Renal cortical epithelial cell (primary cell): ENCODE measurements at regions not wholly inside any gene's neighbourhood (a gene's known extent, or its start where the extent isn't known, plus 50 kb on each side); places are given as distances from the start of the nearest gene placed in this dataset.

Experiments
- DNase-seq: peaks from one replicate; pipeline ENCODE4 v3.0.0-alpha.2; 2011; ENCODE audit warnings: low read depth

GRCh38 chr5:114153833-114154232 lies 208.0 kb upstream of the KCNN2 start:
- DNase-seq = no peak

GRCh38 chr5:114166081-114166480 lies 195.8 kb upstream of the KCNN2 start:
- DNase-seq = no peak

GRCh38 chr5:114174131-114174530 lies 187.7 kb upstream of the KCNN2 start:
- DNase-seq = no peak

GRCh38 chr5:114174837-114175236 lies 187.0 kb upstream of the KCNN2 start:
- DNase-seq = no peak

- peak; percentile 40 for DNase-seq
Observed at GRCh38 chr5:114176356-114176755, 185.5 kb upstream of the KCNN2 start.

GRCh38 chr5:114179134-114179533 lies 182.7 kb upstream of the KCNN2 start:
- no peak for DNase-seq

GRCh38 chr5:114184006-114184405 lies 177.9 kb upstream of the KCNN2 start:
- no peak for DNase-seq

- DNase-seq = no peak
Observed at GRCh38 chr5:114185274-114185673, 176.6 kb upstream of the KCNN2 start.

GRCh38 chr5:114191441-114191840 lies 170.4 kb upstream of the KCNN2 start:
- DNase-seq = no peak

- DNase-seq = no peak
Observed at GRCh38 chr5:114192108-114192507, 169.8 kb upstream of the KCNN2 start.

GRCh38 chr5:114201332-114201731 lies 160.5 kb upstream of the KCNN2 start:
- no peak for DNase-seq

GRCh38 chr5:114204923-114205322 lies 156.9 kb upstream of the KCNN2 start:
- DNase-seq = no peak

- DNase-seq = no peak
Observed at GRCh38 chr5:114206640-114207039, 155.2 kb upstream of the KCNN2 start.

- no peak for DNase-seq
Observed at GRCh38 chr5:114207615-114208014, 154.3 kb upstream of the KCNN2 start.

GRCh38 chr5:114208120-114208519 lies 153.8 kb upstream of the KCNN2 start:
- DNase-seq = no peak

- no peak for DNase-seq
Observed at GRCh38 chr5:114208588-114208987, 153.3 kb upstream of the KCNN2 start.

GRCh38 chr5:114210662-114211061 lies 151.2 kb upstream of the KCNN2 start:
- DNase-seq = no peak

GRCh38 chr5:114221807-114222206 lies 140.1 kb upstream of the KCNN2 start:
- DNase-seq = no peak

GRCh38 chr5:114223866-114224265 lies 138.0 kb upstream of the KCNN2 start:
- no peak for DNase-seq

- peak; percentile 12 for DNase-seq
Observed at GRCh38 chr5:114237766-114238165, 124.1 kb upstream of the KCNN2 start.

GRCh38 chr5:114238771-114239313 lies 123.0 kb upstream of the KCNN2 start:
- no peak for DNase-seq

GRCh38 chr5:114243281-114243971 lies 118.4 kb upstream of the KCNN2 start:
- no peak for DNase-seq

- no peak for DNase-seq
Observed at GRCh38 chr5:114243972-114244317, 117.9 kb upstream of the KCNN2 start.

- DNase-seq = no peak
Observed at GRCh38 chr5:114249823-114250222, 112.0 kb upstream of the KCNN2 start.
